Vagina (tissue), 2 donors: ENCODE measurements at regions not wholly inside any gene's neighbourhood (a gene's known extent, or its start where the extent isn't known, plus 50 kb on each side); places are given as distances from the start of the nearest gene placed in this dataset.

Experiments
- CTCF ChIP-seq, 3 experiments: fragments of 450-650 bp in 2 of 3; fragments of 200-600 bp in 1 of 3; sonication (generic) in 1 of 3; IDR thresholded peaks; one replicate each; pipeline ENCODE4 v1.5.1; 2017 to 2019; ENCODE audit warnings: antibody characterized with exemption in 3 of 3, mild to moderate bottlenecking in 2 of 3, moderate library complexity in 2 of 3
- POLR2A ChIP-seq, 2 donors: fragments of 450-650 bp; IDR thresholded peaks; one replicate each; pipeline ENCODE4 v1.6.1; 2017; ENCODE audit warnings: antibody characterized with exemption in 2 of 2, mild to moderate bottlenecking in 2 of 2, moderate library complexity in 2 of 2
- POLR2AphosphoS5 ChIP-seq, 2 donors: sonication (generic); formaldehyde crosslinking; IDR thresholded peaks; one replicate each; pipeline ENCODE4 v1.9.0; 2017; ENCODE audit warnings: antibody characterized with exemption in 2 of 2, mild to moderate bottlenecking in 2 of 2, low read depth in 1 of 2; ENCODE audit not compliant: insufficient read depth in 1 of 2

GRCh38 chr14:37870170-37870569 is 274.7 kb downstream of the TTC6 start:
- TF ChIP-seq CTCF (IDR thresholded peaks at IDR 0.05) (no peak), POLR2A (IDR thresholded peaks at IDR 0.05) (no peak), POLR2AphosphoS5 (IDR thresholded peaks at IDR 0.05; ENCODE audit: insufficient read depth in 1 of 2, low read depth in 1 of 2) (no peak)
